ENCODE measurements at regions not wholly inside any gene's neighbourhood (a gene's known extent, or its start where the extent isn't known, plus 50 kb on each side); places are given as distances from the start of the nearest gene placed in this dataset.

DNA sequence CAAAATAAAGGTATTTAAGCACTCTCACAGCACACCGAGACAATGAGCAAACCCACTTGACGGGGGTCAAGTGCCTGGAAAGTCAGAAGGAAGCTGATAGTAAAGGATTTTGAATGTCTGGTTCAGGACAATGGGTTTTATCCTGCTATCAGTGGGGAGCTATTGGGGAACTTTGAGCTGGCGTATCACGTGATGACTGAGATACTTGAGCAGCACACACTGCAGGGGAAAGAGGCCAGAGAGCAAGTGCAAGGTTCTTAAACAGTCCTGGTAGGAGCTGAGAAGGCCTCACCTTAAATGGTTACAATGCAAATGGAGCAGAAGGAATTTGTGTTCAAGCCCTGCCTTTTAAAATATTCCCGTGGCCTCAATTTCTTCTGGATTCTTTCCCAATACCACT is 225.3 kb downstream of the LACC1 start:
- no peak overlapping the region for H3K4me3 Mint-ChIP-seq
- H3K4me1 Mint-ChIP-seq: no peaks in the 10 kb centered on the region
- H3K27me3 Mint-ChIP-seq (ENCODE audit: low read depth): no peaks in the 10 kb centered on the region
- H3K9me3 Mint-ChIP-seq: peaks cover 8% of the 10 kb centered on the region
- TF ChIP-seq CTCF (conservative IDR thresholded peaks at IDR 0.05): no peak
- H3K36me3 Mint-ChIP-seq (ENCODE audit: low read depth): no peaks in the 10 kb centered on the region
- DNase-seq (ENCODE audit: low read depth, low spot score): no peak
- no peak overlapping the region for H3K27ac Mint-ChIP-seq (ENCODE audit: unreplicated experiment)

DNA sequence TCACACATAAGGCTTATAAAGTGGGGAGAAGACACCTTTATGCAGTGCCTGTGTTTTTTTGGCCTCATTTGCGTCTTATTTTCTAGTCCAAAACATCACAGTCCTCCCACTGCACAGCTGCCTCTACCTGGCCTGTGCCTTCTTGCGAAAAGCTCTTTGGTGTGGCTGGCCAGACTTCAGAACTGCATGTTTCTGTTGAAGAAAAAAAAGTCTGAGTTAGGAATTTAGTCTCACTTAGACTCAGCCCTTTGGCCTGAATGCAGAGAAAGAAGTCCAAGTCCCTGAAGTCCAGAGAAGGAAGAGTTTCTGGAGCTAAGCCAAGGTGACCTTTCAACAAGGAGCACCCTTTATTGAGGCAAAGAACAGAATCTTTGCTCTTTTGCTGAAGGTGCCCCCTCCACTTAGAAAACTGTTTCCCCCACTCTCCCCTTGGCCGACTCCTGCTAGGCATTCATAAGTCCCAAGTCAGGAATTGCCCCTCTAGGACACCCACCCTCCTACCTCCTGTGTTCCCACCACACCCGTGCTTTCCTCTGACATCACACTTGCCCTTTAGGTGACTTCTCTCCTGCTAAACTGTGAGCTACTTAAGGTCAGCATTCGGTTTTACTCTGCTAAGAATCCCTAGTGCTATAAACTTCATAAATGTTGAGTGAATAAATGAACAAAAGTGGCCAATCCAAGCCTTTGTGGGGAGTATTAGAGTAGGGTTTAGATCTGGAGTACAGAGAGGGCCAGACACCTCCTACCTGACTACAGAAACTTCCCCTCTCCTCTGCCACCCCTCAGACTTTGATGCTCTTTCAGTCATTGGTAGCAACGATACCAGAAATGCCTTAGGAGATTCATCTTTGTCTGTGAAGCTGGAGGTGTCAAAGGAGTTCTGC is 226.8 kb downstream of the LACC1 start:
- DNase-seq (ENCODE audit: low read depth, low spot score): no peak
- Mint-ChIP-seq H3K4me3 (no peak overlapping the region), H3K27me3 (ENCODE audit: low read depth) (no peaks in the 10 kb centered on the region), H3K27ac (ENCODE audit: unreplicated experiment) (no peak overlapping the region), H3K36me3 (ENCODE audit: low read depth) (no peaks in the 10 kb centered on the region), H3K4me1 (no peaks in the 10 kb centered on the region), H3K9me3 (peaks cover 3% of the 10 kb centered on the region)
- TF ChIP-seq CTCF (conservative IDR thresholded peaks at IDR 0.05): no peak

DNA sequence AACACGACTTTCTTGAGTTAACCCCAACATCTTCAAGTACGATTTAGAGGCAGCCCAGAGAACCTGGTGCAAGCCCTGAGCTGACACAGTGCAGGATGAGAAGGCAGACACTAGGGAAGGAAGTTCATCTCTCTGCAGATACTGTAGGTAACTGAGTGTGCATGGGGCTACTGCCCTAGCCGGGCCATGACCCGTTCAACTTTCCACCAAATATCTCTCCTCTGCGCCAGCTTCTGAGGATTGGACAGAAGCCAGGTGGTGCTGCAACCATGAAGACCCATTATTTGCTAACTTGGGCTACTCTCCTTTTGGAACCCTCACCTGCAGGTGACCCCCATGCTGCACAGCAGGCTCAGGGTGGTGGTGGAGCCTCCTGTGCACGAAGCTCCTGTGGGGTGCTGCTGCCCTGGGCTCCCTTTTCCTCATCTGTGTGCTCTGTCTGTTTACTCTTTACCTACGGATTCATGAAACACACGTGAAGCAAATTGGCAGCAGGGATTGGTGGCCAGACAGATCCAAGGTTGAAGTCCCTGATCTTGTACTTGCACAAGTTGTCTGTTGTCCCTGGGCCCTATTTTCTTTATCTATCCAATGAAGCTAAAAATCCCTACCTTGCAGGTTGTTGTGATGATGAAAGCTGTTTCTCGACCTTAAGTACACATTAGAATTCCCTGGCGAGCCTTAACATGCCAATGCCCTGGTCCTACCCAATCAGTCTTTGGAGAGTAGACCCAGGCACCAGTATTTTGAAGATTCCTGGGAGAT is 227.8 kb downstream of the LACC1 start:
- DNase-seq (ENCODE audit: low read depth, low spot score): no peak

DNA sequence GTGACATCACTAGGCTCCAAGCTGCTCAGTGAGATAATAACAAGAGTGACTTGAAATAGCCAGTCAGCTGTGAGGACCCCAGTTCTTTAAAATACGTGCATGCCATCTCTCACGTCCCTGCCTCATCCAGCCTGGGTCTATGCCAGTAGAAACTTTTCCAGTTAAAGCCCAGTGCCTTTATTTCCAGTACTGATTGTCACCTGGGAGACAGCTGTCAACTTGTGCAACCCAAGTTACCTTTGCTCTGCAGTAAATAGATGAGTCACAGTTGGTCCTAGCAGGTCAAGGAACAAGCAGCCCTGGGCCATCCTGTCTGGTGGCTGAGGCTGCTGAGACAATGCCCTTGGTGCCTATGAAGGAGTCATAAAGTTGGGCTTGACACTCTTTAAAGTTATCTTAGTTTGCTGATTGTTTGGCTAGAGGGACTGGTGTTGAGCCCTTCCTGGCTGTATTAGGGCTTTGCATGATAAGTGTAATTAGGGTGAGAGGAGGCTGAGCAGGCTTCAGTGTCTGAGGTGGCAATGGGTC is 228.7 kb downstream of the LACC1 start:
- TF ChIP-seq CTCF (conservative IDR thresholded peaks at IDR 0.05): no peak
- Mint-ChIP-seq H3K27me3 (ENCODE audit: low read depth) (no peaks in the 10 kb centered on the region), H3K9me3 (no peaks in the 10 kb centered on the region), H3K36me3 (ENCODE audit: low read depth) (no peaks in the 10 kb centered on the region), H3K27ac (ENCODE audit: unreplicated experiment) (no peak overlapping the region), H3K4me3 (no peak overlapping the region), H3K4me1 (no peaks in the 10 kb centered on the region)
- DNase-seq (ENCODE audit: low read depth, low spot score): no peak

More for the DNA sequence above, 227.8 kb downstream of the LACC1 start:
- H3K27ac Mint-ChIP-seq (ENCODE audit: unreplicated experiment): no peak overlapping the region
- H3K36me3 Mint-ChIP-seq (ENCODE audit: low read depth): no peaks in the 10 kb centered on the region
- no peaks in the 10 kb centered on the region for H3K9me3 Mint-ChIP-seq
- no peak for TF ChIP-seq CTCF (conservative IDR thresholded peaks at IDR 0.05)
- H3K4me3 Mint-ChIP-seq: no peak overlapping the region
- H3K4me1 Mint-ChIP-seq: no peaks in the 10 kb centered on the region
- no peaks in the 10 kb centered on the region for H3K27me3 Mint-ChIP-seq (ENCODE audit: low read depth)

GRCh38 chr13:44110091-44110621 is 230.5 kb downstream of the LACC1 start:
- no peak for DNase-seq (ENCODE audit: low read depth, low spot score)
- no peaks in the 10 kb centered on the region for H3K9me3 Mint-ChIP-seq
- no peak for TF ChIP-seq CTCF (conservative IDR thresholded peaks at IDR 0.05)
- no peak overlapping the region for H3K4me3 Mint-ChIP-seq
- no peaks in the 10 kb centered on the region for H3K4me1 Mint-ChIP-seq
- H3K27me3 Mint-ChIP-seq (ENCODE audit: low read depth): no peaks in the 10 kb centered on the region
- H3K27ac Mint-ChIP-seq (ENCODE audit: unreplicated experiment): no peak overlapping the region
- no peaks in the 10 kb centered on the region for H3K36me3 Mint-ChIP-seq (ENCODE audit: low read depth)
